ENCODE measurements at regions not wholly inside any gene's neighbourhood (a gene's known extent, or its start where the extent isn't known, plus 50 kb on each side); places are given as distances from the start of the nearest gene placed in this dataset.

- DNase-seq (ENCODE audit: low spot score), result no peak
- H3K4me1 ChIP-seq (ENCODE audit: insufficient read depth), result no peaks in the 10 kb centered on the region
- H4K20me1 ChIP-seq (ENCODE audit: insufficient read depth, poor library complexity, severe bottlenecking), result peaks cover 3% of the 10 kb centered on the region
- TF ChIP-seq, protein P1, sequence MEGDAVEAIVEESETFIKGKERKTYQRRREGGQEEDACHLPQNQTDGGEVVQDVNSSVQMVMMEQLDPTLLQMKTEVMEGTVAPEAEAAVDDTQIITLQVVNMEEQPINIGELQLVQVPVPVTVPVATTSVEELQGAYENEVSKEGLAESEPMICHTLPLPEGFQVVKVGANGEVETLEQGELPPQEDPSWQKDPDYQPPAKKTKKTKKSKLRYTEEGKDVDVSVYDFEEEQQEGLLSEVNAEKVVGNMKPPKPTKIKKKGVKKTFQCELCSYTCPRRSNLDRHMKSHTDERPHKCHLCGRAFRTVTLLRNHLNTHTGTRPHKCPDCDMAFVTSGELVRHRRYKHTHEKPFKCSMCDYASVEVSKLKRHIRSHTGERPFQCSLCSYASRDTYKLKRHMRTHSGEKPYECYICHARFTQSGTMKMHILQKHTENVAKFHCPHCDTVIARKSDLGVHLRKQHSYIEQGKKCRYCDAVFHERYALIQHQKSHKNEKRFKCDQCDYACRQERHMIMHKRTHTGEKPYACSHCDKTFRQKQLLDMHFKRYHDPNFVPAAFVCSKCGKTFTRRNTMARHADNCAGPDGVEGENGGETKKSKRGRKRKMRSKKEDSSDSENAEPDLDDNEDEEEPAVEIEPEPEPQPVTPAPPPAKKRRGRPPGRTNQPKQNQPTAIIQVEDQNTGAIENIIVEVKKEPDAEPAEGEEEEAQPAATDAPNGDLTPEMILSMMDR (IDR thresholded peaks at IDR 0.05; ENCODE audit: poor library complexity), result no peak
- no peak for TF ChIP-seq EZH2phosphoT487 (IDR thresholded peaks at IDR 0.05; ENCODE audit: low read depth, severe bottlenecking, unreplicated experiment)
- TF ChIP-seq EZH2 (IDR thresholded peaks at IDR 0.05; ENCODE audit: borderline replicate concordance), result no peak
- no peak overlapping the region for H3K4me3 ChIP-seq
- no peak overlapping the region for H2AFZ ChIP-seq
- WGBS (ENCODE audit: low lambda C conversion rate, missing lambda C conversion rate), result 95% methylated on average over 3 of the region's 3 CpGs
- no peaks in the 10 kb centered on the region for H3K36me3 ChIP-seq (replicated peaks; ENCODE audit: insufficient read depth, low read depth)
- peaks cover 53% of the 10 kb centered on the region for H3K79me2 ChIP-seq
- H3K27ac ChIP-seq, result no peak overlapping the region
- no peaks in the 10 kb centered on the region for H3K27me3 ChIP-seq
- H3K9me3 ChIP-seq (ENCODE audit: low read depth), result no peaks in the 10 kb centered on the region
- no peak overlapping the region for H3K4me2 ChIP-seq
- H3K9me2 ChIP-seq (replicated peaks; ENCODE audit: insufficient read depth), result no peaks in the 10 kb centered on the region
These were observed 78.8 kb downstream of the TET3 start for GRCh38 chr2:74063486-74063885.

GRCh38 chr2:74065456-74065855 lies 80.7 kb downstream of the TET3 start:
- no peaks in the 10 kb centered on the region for H3K4me1 ChIP-seq (ENCODE audit: insufficient read depth)
- H3K79me2 ChIP-seq, result peaks cover 57% of the 10 kb centered on the region
- peaks cover 3% of the 10 kb centered on the region for H4K20me1 ChIP-seq (ENCODE audit: insufficient read depth, poor library complexity, severe bottlenecking)
- H3K27ac ChIP-seq, result no peak overlapping the region
- H3K4me3 ChIP-seq, result no peak overlapping the region
- WGBS (ENCODE audit: low lambda C conversion rate, missing lambda C conversion rate), result 90% methylated on average over 6 of the region's 10 CpGs
- H3K4me2 ChIP-seq, result no peak overlapping the region
- H3K36me3 ChIP-seq (replicated peaks; ENCODE audit: insufficient read depth, low read depth), result no peaks in the 10 kb centered on the region
- H3K27me3 ChIP-seq, result no peaks in the 10 kb centered on the region
- H2AFZ ChIP-seq, result no peak overlapping the region
- no peaks in the 10 kb centered on the region for H3K9me2 ChIP-seq (replicated peaks; ENCODE audit: insufficient read depth)
- no peak for DNase-seq (ENCODE audit: low spot score)
- no peaks in the 10 kb centered on the region for H3K9me3 ChIP-seq (ENCODE audit: low read depth)
- no peak for TF ChIP-seq EZH2phosphoT487 (IDR thresholded peaks at IDR 0.05; ENCODE audit: low read depth, severe bottlenecking, unreplicated experiment)
- TF ChIP-seq EZH2 (IDR thresholded peaks at IDR 0.05; ENCODE audit: borderline replicate concordance), result no peak
- TF ChIP-seq, protein P1 (IDR thresholded peaks at IDR 0.05; ENCODE audit: poor library complexity), result no peak

GRCh38 chr2:74066491-74067203 lies 81.1 kb downstream of the BOLA3 start:
- Histone ChIP-seq H3K36me3 (replicated peaks; ENCODE audit: insufficient read depth, low read depth) (no peaks in the 10 kb centered on the region), H3K4me2 (no peak overlapping the region), H2AFZ (no peak overlapping the region), H3K4me1 (ENCODE audit: insufficient read depth) (no peaks in the 10 kb centered on the region), H3K27ac (no peak overlapping the region), H3K79me2 (peaks cover 57% of the 10 kb centered on the region), H3K9me2 (replicated peaks; ENCODE audit: insufficient read depth) (no peaks in the 10 kb centered on the region), H3K9me3 (ENCODE audit: low read depth) (no peaks in the 10 kb centered on the region), H3K4me3 (no peak overlapping the region), H4K20me1 (ENCODE audit: insufficient read depth, poor library complexity, severe bottlenecking) (peaks cover 3% of the 10 kb centered on the region), H3K27me3 (no peaks in the 10 kb centered on the region)
- DNase-seq (ENCODE audit: low spot score), result no peak
- WGBS (ENCODE audit: low lambda C conversion rate, missing lambda C conversion rate), result 67% methylated on average over 3 of the region's 3 CpGs
- no peak for TF ChIP-seq EZH2phosphoT487 (IDR thresholded peaks at IDR 0.05; ENCODE audit: low read depth, severe bottlenecking, unreplicated experiment)
- TF ChIP-seq, protein P1 (IDR thresholded peaks at IDR 0.05; ENCODE audit: poor library complexity), result no peak

Data from hepatocyte (in vitro differentiated cells).